H1 (cell line): ENCODE measurements at regions not wholly inside any gene's neighbourhood (a gene's known extent, or its start where the extent isn't known, plus 50 kb on each side); places are given as distances from the start of the nearest gene placed in this dataset.

Experiments
- CTCF ChIA-PET: fragments of 300-600 bp; sonication (Branson Sonifier 250); formaldehyde crosslinking; loops from one replicate; lab custom pipeline; 2021; ENCODE audit not compliant: partially characterized antibody; lab: Charles Lee
- POLR2A ChIA-PET: fragments of 300-600 bp; sonication (Branson Sonifier 250); formaldehyde crosslinking; loops from one replicate; lab custom pipeline; 2021; ENCODE audit warnings: inconsistent platforms; ENCODE audit not compliant: partially characterized antibody; lab: Charles Lee
- DNase-seq, 2 experiments: peaks; one replicate each; pipeline versions ENCODE4 v3.0.0 to v3.0.0-alpha.2; 2010 to 2022; ENCODE audit warnings: low spot score in 2 of 2, low read depth in 1 of 2, mixed read lengths in 1 of 2
- FAIRE-seq: peaks from 2 replicates; lab custom pipeline; 2011; peaks lifted over from hg19 to GRCh38; lab: Jason Lieb, UNC
- H2AFZ ChIP-seq: 2 replicates; pipeline ENCODE4 v1.8.1; 2012; ENCODE audit warnings: low read length, inconsistent platforms
- H2AK5ac ChIP-seq: 2 replicates; pipeline ENCODE4 v1.6.1; 2013; ENCODE audit warnings: low read depth, low read length
- H2BK120ac ChIP-seq: replicated peaks from 2 replicates; pipeline ENCODE3; 2013; ENCODE audit warnings: low read depth, low read length, inconsistent platforms
- H2BK12ac ChIP-seq: 2 replicates; pipeline ENCODE4 v1.6.1; 2013; ENCODE audit warnings: low read depth, low read length
- H2BK15ac ChIP-seq: 2 replicates; pipeline ENCODE4 v1.6.1; 2013; ENCODE audit warnings: low read length
- H2BK20ac ChIP-seq: 2 replicates; pipeline ENCODE4 v1.6.1; 2013; ENCODE audit warnings: low read length
- H2BK5ac ChIP-seq: 2 replicates; pipeline ENCODE4 v1.6.1; 2013; ENCODE audit warnings: low read depth, low read length
- H3K14ac ChIP-seq: 2 replicates; pipeline ENCODE4 v1.6.1; 2013; ENCODE audit warnings: inconsistent platforms; ENCODE audit not compliant: insufficient read length
- H3K18ac ChIP-seq: 2 replicates; pipeline ENCODE4 v1.6.1; 2013; ENCODE audit warnings: low read length; ENCODE audit errors: extremely low read depth
- H3K23ac ChIP-seq: 2 replicates; pipeline ENCODE4 v1.6.1; 2013; ENCODE audit warnings: inconsistent platforms; ENCODE audit not compliant: insufficient read length
- H3K23me2 ChIP-seq: 2 replicates; pipeline ENCODE4 v1.6.1; 2013; ENCODE audit warnings: low read depth, low read length
- H3K27ac ChIP-seq: 2 replicates; pipeline ENCODE4 v1.6.1; 2011; ENCODE audit warnings: low read depth, low read length, inconsistent platforms
- H3K27me3 ChIP-seq, 4 experiments: replicated peaks in 1 of 4; 1 replicate in 1 of 4; 2 replicates in 3 of 4; pipeline versions ENCODE4 v1.6.1 to v1.8.1; 2011 to 2013; ENCODE audit warnings: low read length in 3 of 4, mild to moderate bottlenecking in 3 of 4, inconsistent platforms in 2 of 4, mixed read lengths in 2 of 4, moderate library complexity in 1 of 4; ENCODE audit not compliant: control insufficient read depth in 3 of 4, insufficient read depth in 3 of 4; ENCODE audit errors: extremely low read depth in 1 of 4
- H3K36me3 ChIP-seq, 4 experiments: 2 replicates each; pipeline versions ENCODE4 v1.6.1 to v1.8.1; 2011 to 2013; ENCODE audit warnings: mild to moderate bottlenecking in 4 of 4, low read length in 3 of 4, moderate library complexity in 2 of 4, control low read depth in 1 of 4, inconsistent platforms in 1 of 4; ENCODE audit not compliant: insufficient read depth in 4 of 4, control insufficient read depth in 2 of 4
- H3K4ac ChIP-seq: replicated peaks from 2 replicates; pipeline ENCODE3; 2013; ENCODE audit warnings: low read length, low read depth, mixed read lengths, inconsistent platforms; ENCODE audit not compliant: insufficient read length
- H3K4me1 ChIP-seq, 4 experiments: replicated peaks in 1 of 4; 1 replicate in 1 of 4; 2 replicates in 3 of 4; pipeline versions ENCODE4 v1.6.1 to v1.8.1; 2011 to 2013; ENCODE audit warnings: low read length in 3 of 4, inconsistent platforms in 2 of 4, mixed read lengths in 1 of 4; ENCODE audit not compliant: insufficient read depth in 4 of 4, control insufficient read depth in 3 of 4
- H3K4me2 ChIP-seq, 2 experiments: 2 replicates each; pipeline versions ENCODE4 v1.6.1 to v1.8.1; 2011 to 2013; ENCODE audit warnings: low read depth in 2 of 2, low read length in 2 of 2, control low read depth in 1 of 2, inconsistent platforms in 1 of 2, mild to moderate bottlenecking in 1 of 2; ENCODE audit not compliant: insufficient read depth in 1 of 2
- H3K4me3 ChIP-seq, 4 experiments: fragments of 200-600, 300-600 bp in 1 of 4; sonication (generic), shearing (Covaris generic), sonication (Bioruptor Twin) in 1 of 4; 2 replicates each; pipeline versions ENCODE4 v1.5.1 to v1.8.1; 2011 to 2016; ENCODE audit warnings: low read length in 4 of 4, low read depth in 3 of 4, control low read depth in 2 of 4, inconsistent platforms in 2 of 4, mild to moderate bottlenecking in 2 of 4, mixed read lengths in 1 of 4, moderate library complexity in 1 of 4; ENCODE audit not compliant: insufficient read depth in 2 of 4; ENCODE audit errors: extremely low read depth in 1 of 4
- H3K56ac ChIP-seq: replicated peaks from 2 replicates; pipeline ENCODE3; 2013; ENCODE audit warnings: low read depth, mild to moderate bottlenecking, mixed read lengths, low read length, inconsistent platforms; ENCODE audit not compliant: insufficient read length
- H3K79me1 ChIP-seq: 2 replicates; pipeline ENCODE4 v1.6.1; 2013; ENCODE audit warnings: low read depth, low read length, control low read depth
- H3K79me2 ChIP-seq, 2 experiments: 2 replicates each; pipeline versions ENCODE4 v1.6.1 to v1.8.1; 2012 to 2013; ENCODE audit warnings: low read length in 2 of 2, mild to moderate bottlenecking in 2 of 2, inconsistent platforms in 1 of 2; ENCODE audit not compliant: insufficient read depth in 2 of 2, control insufficient read depth in 1 of 2
- H3K9ac ChIP-seq, 4 experiments: replicated peaks in 1 of 4; 1 replicate in 1 of 4; 2 replicates in 3 of 4; pipeline versions ENCODE4 v1.6.1 to v1.8.1; 2011 to 2013; ENCODE audit warnings: low read depth in 3 of 4, low read length in 3 of 4, control low read depth in 2 of 4, mild to moderate bottlenecking in 2 of 4, moderate library complexity in 2 of 4, inconsistent platforms in 1 of 4; ENCODE audit errors: extremely low read depth in 1 of 4
- H3K9me3 ChIP-seq, 2 experiments: 2 replicates each; pipeline versions ENCODE4 v1.6.1 to v1.8.1; 2012 to 2013; ENCODE audit warnings: mild to moderate bottlenecking in 2 of 2, moderate library complexity in 2 of 2, control low read depth in 1 of 2, inconsistent platforms in 1 of 2, low read depth in 1 of 2, low read length in 1 of 2, mixed read lengths in 1 of 2; ENCODE audit not compliant: insufficient read depth in 2 of 2
- H4K20me1 ChIP-seq, 2 experiments: replicated peaks in 1 of 2; 2 replicates each; pipeline versions ENCODE3 to v1.8.1; 2011 to 2013; ENCODE audit warnings: inconsistent platforms in 2 of 2, low read length in 2 of 2, mild to moderate bottlenecking in 1 of 2; ENCODE audit not compliant: insufficient read depth in 2 of 2, control insufficient read depth in 1 of 2
- H4K5ac ChIP-seq: 2 replicates; pipeline ENCODE4 v1.6.1; 2013; ENCODE audit warnings: low read length, low read depth, mixed read lengths, inconsistent platforms; ENCODE audit not compliant: insufficient read length
- H4K8ac ChIP-seq: 2 replicates; pipeline ENCODE4 v1.8.0; 2013; ENCODE audit warnings: mild to moderate bottlenecking, moderate library complexity, low read length, inconsistent platforms; ENCODE audit not compliant: insufficient read depth; ENCODE audit errors: extremely low read depth
- H4K91ac ChIP-seq: replicated peaks from 2 replicates; pipeline ENCODE3; 2013; ENCODE audit warnings: low read length, mixed read lengths, inconsistent platforms; ENCODE audit not compliant: insufficient read length
- EZH2 ChIP-seq: fragments of 200-600 bp; sonication (generic); IDR thresholded peaks from 2 replicates; pipeline ENCODE4 v1.7.1; 2012; ENCODE audit warnings: low read depth, mild to moderate bottlenecking, moderate library complexity, low read length, inconsistent platforms; ENCODE audit not compliant: severe bottlenecking
- JUND ChIP-seq: IDR thresholded peaks from 2 replicates; pipeline ENCODE4 v1.6.1; 2011; ENCODE audit warnings: mild to moderate bottlenecking, improper control_type of control experiment, low read length
- MAFK ChIP-seq: IDR thresholded peaks from 2 replicates; pipeline ENCODE4 v1.6.1; 2012; ENCODE audit warnings: low read depth, mild to moderate bottlenecking, improper control_type of control experiment, low read length
- POLR2AphosphoS5 ChIP-seq: IDR thresholded peaks from 2 replicates; pipeline ENCODE4 v1.6.1; 2011; ENCODE audit warnings: low read depth, low read length
- POU5F1 ChIP-seq: IDR thresholded peaks from 2 replicates; pipeline ENCODE4 v1.6.1; 2011; ENCODE audit warnings: low read depth, mild to moderate bottlenecking, low read length, moderate library complexity
- TAF7 ChIP-seq: optimal IDR thresholded peaks from 2 replicates; pipeline ENCODE3; 2011; ENCODE audit warnings: low read depth, mild to moderate bottlenecking, inconsistent platforms, low read length, moderate library complexity, borderline replicate concordance
- TCF12 ChIP-seq: IDR thresholded peaks from 2 replicates; pipeline ENCODE4 v1.6.1; 2011; ENCODE audit warnings: low read depth, mild to moderate bottlenecking, low read length
- WGBS, 2 experiments: shearing (Covaris generic) in 1 of 2; methylation state at CpG; one replicate each; pipeline versions ENCODE4 v1.1.6 to v1.1.7; 2013 to 2015; ENCODE audit warnings: low lambda C conversion rate in 2 of 2, mixed read lengths in 2 of 2, inconsistent platforms in 1 of 2, low coverage in 1 of 2, missing lambda C conversion rate in 1 of 2; ENCODE audit not compliant: insufficient replicate concordance in 2 of 2, insufficient coverage in 1 of 2, insufficient read length in 1 of 2; ENCODE audit errors: extremely low coverage in 1 of 2, missing lambda C conversion rate in 1 of 2; 5-methylcytosine and 5-hydroxymethylcytosine counted together

- Histone ChIP-seq H2BK5ac (no peak overlapping the region; the same call in 1 of the 2 replicates), H3K27me3 (no peaks in the 10 kb centered on the region), H3K9ac (no peak overlapping the region), H2BK15ac (peak overlapping the region; percentile 5; the same call in 1 of the 2 replicates), H2AFZ (no peak overlapping the region), H3K56ac (no peak overlapping the region), H3K18ac (peak overlapping the region; percentile 91; the same call in 1 of the 2 replicates), H3K79me1 (no peaks in the 10 kb centered on the region), H2BK120ac (no peak overlapping the region), H3K4me3 (no peak overlapping the region), H4K20me1 (no peaks in the 10 kb centered on the region), H3K9me3 (no peaks in the 10 kb centered on the region), H2AK5ac (no peak overlapping the region), H4K91ac (no peak overlapping the region), H3K4me1 (peaks cover 0 to 14% (median 4%) of the 10 kb centered on the region in 4 experiments; a peak in 3 of 7 replicates), H3K4ac (no peak overlapping the region), H4K8ac (no peak overlapping the region), H3K4me2 (no peak overlapping the region), H2BK12ac (peak overlapping the region; percentile 51; the same call in 1 of the 2 replicates), H3K36me3 (no peaks in the 10 kb centered on the region), H3K23ac (no peak overlapping the region), H4K5ac (no peak overlapping the region), H3K27ac (no peak overlapping the region), H2BK20ac (peak overlapping the region; percentile 94), H3K79me2 (no peaks in the 10 kb centered on the region), H3K14ac (no peak overlapping the region), H3K23me2 (no peaks in the 10 kb centered on the region; the same call in 1 of the 2 replicates)
- FAIRE-seq (peak; percentile 60), DNase-seq (no peak)
- ChIA-PET POLR2A (interaction anchor here (1.4 kb wide), 1 partner anchor 10 kb away, joined by 5 read pairs; no protein-coding TSS in a partner anchor), CTCF (interaction anchor here (0.6 to 1.7 kb wide), 3 partner anchors 29 to 388 kb away, joined by 3 to 6 read pairs (median 5); no protein-coding TSS in a partner anchor)
- TF ChIP-seq POU5F1 (no peak), TAF7 (no peak), POLR2AphosphoS5 (no peak), TCF12 (no peak), EZH2 (no peak), MAFK (no peak), JUND (no peak)
- 67% methylated on average over 7 of the region's 7 CpGs; no CpG with 5 or more reads in 1 of the 2 experiments for WGBS, 2 experiments
Observed at GRCh38 chr12:32032205-32032810, 73.1 kb downstream of the RESF1 start.
